ENCODE measurements at regions not wholly inside any gene's neighbourhood (a gene's known extent, or its start where the extent isn't known, plus 50 kb on each side); places are given as distances from the start of the nearest gene placed in this dataset.

- Histone ChIP-seq H3K79me2 (ENCODE audit: insufficient read depth, low read length) (no peaks in the 10 kb centered on the region), H3K9ac (ENCODE audit: low read length) (no peak overlapping the region), H4K20me1 (ENCODE audit: low read depth, low read length) (no peaks in the 10 kb centered on the region), H3K9me2 (replicated peaks; ENCODE audit: insufficient read depth, low read length) (0 out of 2 replicates have a peak, but pooled peaks cover 3% of the 10 kb centered on the region), H3K4me3 (ENCODE audit: insufficient read depth, low read length, poor library complexity, severe bottlenecking) (no peak overlapping the region), H3K9me3 (ENCODE audit: insufficient read depth, low read length) (peaks cover 3% of the 10 kb centered on the region; the same call in 1 of the 2 replicates), H3K4me2 (ENCODE audit: low read depth, low read length, poor library complexity, severe bottlenecking) (no peak overlapping the region), H3K36me3 (ENCODE audit: low read length) (no peaks in the 10 kb centered on the region), H3F3A (ENCODE audit: insufficient read depth) (no peaks in the 10 kb centered on the region), H3K27ac (ENCODE audit: low read depth, low read length) (no peak overlapping the region), H3K27me3 (ENCODE audit: low read length) (no peaks in the 10 kb centered on the region), H2AFZ (ENCODE audit: low read depth, low read length, severe bottlenecking) (no peak overlapping the region)
- TF ChIP-seq EZH2phosphoT487 (conservative IDR thresholded peaks at IDR 0.05; ENCODE audit: low read length): no peak
- TF ChIP-seq, protein P1, sequence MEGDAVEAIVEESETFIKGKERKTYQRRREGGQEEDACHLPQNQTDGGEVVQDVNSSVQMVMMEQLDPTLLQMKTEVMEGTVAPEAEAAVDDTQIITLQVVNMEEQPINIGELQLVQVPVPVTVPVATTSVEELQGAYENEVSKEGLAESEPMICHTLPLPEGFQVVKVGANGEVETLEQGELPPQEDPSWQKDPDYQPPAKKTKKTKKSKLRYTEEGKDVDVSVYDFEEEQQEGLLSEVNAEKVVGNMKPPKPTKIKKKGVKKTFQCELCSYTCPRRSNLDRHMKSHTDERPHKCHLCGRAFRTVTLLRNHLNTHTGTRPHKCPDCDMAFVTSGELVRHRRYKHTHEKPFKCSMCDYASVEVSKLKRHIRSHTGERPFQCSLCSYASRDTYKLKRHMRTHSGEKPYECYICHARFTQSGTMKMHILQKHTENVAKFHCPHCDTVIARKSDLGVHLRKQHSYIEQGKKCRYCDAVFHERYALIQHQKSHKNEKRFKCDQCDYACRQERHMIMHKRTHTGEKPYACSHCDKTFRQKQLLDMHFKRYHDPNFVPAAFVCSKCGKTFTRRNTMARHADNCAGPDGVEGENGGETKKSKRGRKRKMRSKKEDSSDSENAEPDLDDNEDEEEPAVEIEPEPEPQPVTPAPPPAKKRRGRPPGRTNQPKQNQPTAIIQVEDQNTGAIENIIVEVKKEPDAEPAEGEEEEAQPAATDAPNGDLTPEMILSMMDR (IDR thresholded peaks at IDR 0.05; ENCODE audit: insufficient read depth, low read length, poor library complexity, severe bottlenecking): no peak
Observed at GRCh38 chr18:43481069-43481468, 203.8 kb upstream of the SYT4 start.

DNA sequence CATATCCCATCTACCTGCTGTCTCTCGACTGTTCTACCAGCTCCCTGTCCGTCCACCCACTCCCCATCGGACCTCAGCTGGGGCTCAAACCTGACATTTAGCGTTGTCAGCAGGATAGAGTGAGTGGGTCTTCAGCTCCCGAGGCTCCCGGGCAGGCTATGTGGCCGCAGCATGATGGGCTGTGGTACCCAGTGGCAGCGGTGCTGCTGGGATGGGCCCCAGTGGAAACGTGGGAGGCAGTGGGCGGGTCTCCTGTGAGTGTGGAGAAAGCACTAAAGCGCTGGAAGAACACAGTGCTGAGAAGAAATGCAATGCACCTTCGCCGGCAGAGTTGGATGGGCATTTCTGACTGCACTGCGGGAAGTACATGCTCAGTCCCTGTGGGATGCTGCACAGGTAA is 204.8 kb upstream of the SYT4 start:
- TF ChIP-seq EZH2phosphoT487 (conservative IDR thresholded peaks at IDR 0.05; ENCODE audit: low read length): no peak
- TF ChIP-seq, protein P1 (IDR thresholded peaks at IDR 0.05; ENCODE audit: insufficient read depth, low read length, poor library complexity, severe bottlenecking): no peak
- Histone ChIP-seq H3K4me2 (ENCODE audit: low read depth, low read length, poor library complexity, severe bottlenecking) (no peak overlapping the region), H3K9ac (ENCODE audit: low read length) (no peak overlapping the region), H3K27me3 (ENCODE audit: low read length) (no peaks in the 10 kb centered on the region), H3K36me3 (ENCODE audit: low read length) (no peaks in the 10 kb centered on the region), H3K79me2 (ENCODE audit: insufficient read depth, low read length) (no peaks in the 10 kb centered on the region), H2AFZ (ENCODE audit: low read depth, low read length, severe bottlenecking) (no peak overlapping the region), H4K20me1 (ENCODE audit: low read depth, low read length) (no peaks in the 10 kb centered on the region), H3K9me3 (ENCODE audit: insufficient read depth, low read length) (peaks cover 11% of the 10 kb centered on the region; the same call in 1 of the 2 replicates), H3K4me3 (ENCODE audit: insufficient read depth, low read length, poor library complexity, severe bottlenecking) (no peak overlapping the region), H3K9me2 (replicated peaks; ENCODE audit: insufficient read depth, low read length) (0 out of 2 replicates have a peak, but pooled peaks cover 3% of the 10 kb centered on the region), H3F3A (ENCODE audit: insufficient read depth) (no peaks in the 10 kb centered on the region), H3K27ac (ENCODE audit: low read depth, low read length) (no peak overlapping the region)

DNA sequence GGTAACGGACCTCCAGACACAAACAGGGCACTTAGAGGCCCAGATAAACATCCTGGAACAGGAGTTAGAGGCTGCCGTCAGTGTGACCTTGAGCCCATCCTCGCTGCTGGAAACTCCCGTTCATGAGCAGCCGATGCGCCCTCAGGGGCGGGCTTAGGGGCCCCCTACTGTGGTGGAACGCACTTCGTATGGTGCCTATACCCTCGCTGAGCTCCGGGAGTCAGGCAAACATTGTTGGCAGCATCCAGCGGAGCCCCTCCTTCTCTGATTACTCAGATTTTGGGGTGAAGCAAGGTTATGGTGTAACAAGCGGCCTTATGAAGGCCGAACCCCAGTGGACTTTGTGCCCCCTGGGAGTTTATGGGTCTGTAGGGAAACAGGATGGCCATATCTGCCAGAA is 205.3 kb upstream of the SYT4 start:
- TF ChIP-seq EZH2phosphoT487 (conservative IDR thresholded peaks at IDR 0.05; ENCODE audit: low read length): no peak
- TF ChIP-seq, protein P1 (IDR thresholded peaks at IDR 0.05; ENCODE audit: insufficient read depth, low read length, poor library complexity, severe bottlenecking): no peak

More for the DNA sequence above, 205.3 kb upstream of the SYT4 start:
- Histone ChIP-seq H3K9ac (ENCODE audit: low read length) (no peak overlapping the region), H3K9me3 (ENCODE audit: insufficient read depth, low read length) (peaks cover 11% of the 10 kb centered on the region; the same call in 1 of the 2 replicates), H3K4me2 (ENCODE audit: low read depth, low read length, poor library complexity, severe bottlenecking) (no peak overlapping the region), H4K20me1 (ENCODE audit: low read depth, low read length) (no peaks in the 10 kb centered on the region), H3K27ac (ENCODE audit: low read depth, low read length) (no peak overlapping the region), H3F3A (ENCODE audit: insufficient read depth) (no peaks in the 10 kb centered on the region), H3K79me2 (ENCODE audit: insufficient read depth, low read length) (no peaks in the 10 kb centered on the region), H3K9me2 (replicated peaks; ENCODE audit: insufficient read depth, low read length) (0 out of 2 replicates have a peak, but pooled peaks cover 3% of the 10 kb centered on the region), H3K4me3 (ENCODE audit: insufficient read depth, low read length, poor library complexity, severe bottlenecking) (no peak overlapping the region), H2AFZ (ENCODE audit: low read depth, low read length, severe bottlenecking) (no peak overlapping the region), H3K36me3 (ENCODE audit: low read length) (no peaks in the 10 kb centered on the region), H3K27me3 (ENCODE audit: low read length) (no peaks in the 10 kb centered on the region)

Measured in SU-DHL-6 (cell line).